ENCODE measurements at regions not wholly inside any gene's neighbourhood (a gene's known extent, or its start where the extent isn't known, plus 50 kb on each side); places are given as distances from the start of the nearest gene placed in this dataset.

DNA sequence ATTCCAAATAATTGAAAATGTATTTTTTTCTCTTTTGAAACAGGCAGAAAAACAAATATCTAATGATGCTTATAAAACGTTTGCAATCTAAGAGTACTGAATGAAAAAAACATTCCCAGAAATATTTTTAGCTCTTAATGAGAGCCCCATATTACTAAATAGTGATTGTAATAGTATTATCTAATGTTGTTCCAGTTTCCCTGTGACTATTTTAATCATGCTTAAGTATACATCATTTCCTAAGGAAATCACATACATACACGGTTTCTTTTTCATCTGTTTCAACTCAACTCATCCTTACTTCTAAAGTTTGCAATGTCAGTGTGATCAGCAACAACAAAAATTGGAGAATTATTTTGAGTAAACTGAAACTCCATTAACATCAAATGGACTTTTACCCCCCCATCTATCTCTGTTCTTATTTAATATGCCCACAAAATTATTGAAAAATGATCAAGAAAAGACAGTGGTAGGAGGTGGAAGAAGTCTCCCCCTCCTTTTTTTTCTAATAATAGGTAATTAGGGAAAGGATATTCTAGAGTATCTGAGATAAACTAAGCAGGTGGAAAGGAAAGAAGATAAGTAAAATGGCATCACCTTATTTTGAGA is 530.1 kb upstream of the ATP2B1 start:
- TF ChIP-seq CTCF (conservative IDR thresholded peaks at IDR 0.05 in 1 of 2, IDR thresholded peaks at IDR 0.05 in 1 of 2; ENCODE audit: extremely low read depth in 1 of 2, insufficient read depth in 1 of 2, low read depth in 1 of 2, low read length in 2 of 2), result no peak
- TF ChIP-seq EZH2 (IDR thresholded peaks at IDR 0.05; ENCODE audit: borderline replicate concordance, low read length), result no peak
